ENCODE measurements at regions not wholly inside any gene's neighbourhood (a gene's known extent, or its start where the extent isn't known, plus 50 kb on each side); places are given as distances from the start of the nearest gene placed in this dataset.

DNA sequence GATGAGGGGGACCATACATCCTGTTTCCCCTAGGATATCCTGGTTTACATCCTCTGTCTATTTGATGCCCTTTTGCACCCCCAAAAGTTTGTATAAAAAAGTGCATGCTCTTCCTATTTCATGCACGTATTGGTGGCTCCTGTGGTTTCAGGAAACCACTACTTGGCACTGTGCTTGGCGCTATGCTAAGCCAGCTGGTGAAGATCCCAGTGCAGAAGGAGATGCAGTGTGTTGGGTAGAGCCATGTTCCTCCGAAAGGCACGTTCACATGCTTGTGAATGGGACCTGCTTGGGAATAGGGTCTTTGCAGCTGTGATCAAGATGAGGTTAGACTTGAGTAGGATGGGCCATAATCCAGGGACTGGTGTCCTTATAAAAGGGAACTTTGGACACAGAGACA, 419.7 kb downstream of the GALR1 start:
- DNase-seq: no peak

DNA sequence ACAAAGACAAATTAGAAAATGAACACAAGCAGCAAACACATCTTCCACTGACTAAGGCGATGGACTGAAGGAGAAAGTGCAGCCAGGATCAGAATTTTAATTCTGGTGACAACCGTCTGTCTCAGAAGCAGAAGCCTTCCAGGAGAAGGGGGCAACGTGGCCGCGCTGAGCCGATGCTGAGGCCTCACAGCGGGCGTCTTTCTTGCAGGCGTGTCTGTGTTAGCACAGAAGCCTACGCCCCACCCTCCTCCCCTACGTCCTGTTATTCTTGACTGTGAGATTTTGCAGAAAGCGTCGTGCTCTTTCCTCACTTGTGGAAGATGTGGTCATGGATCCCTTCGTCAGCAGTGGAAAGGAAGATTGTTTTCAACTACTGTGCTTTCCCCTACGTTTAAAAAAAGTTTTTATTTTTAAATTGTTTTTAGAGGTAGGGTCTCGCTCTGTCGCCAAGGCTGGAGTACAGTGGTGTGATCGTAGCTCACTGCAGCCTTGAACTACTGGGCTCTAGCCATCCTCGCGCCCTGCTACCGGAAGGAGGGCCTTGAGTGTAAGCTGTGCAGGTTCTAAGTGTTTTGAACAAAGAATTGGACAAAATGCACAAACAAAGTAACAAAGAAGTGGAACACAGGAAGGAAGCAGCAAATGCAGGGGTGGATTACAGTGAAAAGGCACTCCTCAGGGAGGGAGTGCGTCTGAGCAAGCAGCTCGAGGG, 422.0 kb downstream of the GALR1 start:
- no peak for DNase-seq

DNA sequence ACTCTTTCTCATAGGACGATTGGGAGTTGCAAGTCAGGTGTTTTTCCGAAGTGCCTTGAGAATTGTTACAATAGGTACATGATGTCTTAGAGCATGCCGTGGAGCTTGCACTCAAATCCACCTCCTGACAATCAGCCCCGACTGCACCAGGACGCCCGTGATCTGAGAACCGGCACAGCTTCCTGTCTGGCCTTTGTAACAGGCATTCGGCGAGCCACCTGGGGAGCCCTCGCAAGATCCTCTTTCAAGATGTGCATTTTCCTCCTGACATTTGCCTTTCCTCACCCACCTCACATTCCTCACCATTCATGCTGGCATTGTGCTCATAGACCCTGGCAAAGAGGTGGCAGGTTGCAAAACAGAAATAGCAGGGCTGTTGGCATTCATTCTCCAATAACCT, 427.3 kb downstream of the GALR1 start:
- DNase-seq: no peak

DNA sequence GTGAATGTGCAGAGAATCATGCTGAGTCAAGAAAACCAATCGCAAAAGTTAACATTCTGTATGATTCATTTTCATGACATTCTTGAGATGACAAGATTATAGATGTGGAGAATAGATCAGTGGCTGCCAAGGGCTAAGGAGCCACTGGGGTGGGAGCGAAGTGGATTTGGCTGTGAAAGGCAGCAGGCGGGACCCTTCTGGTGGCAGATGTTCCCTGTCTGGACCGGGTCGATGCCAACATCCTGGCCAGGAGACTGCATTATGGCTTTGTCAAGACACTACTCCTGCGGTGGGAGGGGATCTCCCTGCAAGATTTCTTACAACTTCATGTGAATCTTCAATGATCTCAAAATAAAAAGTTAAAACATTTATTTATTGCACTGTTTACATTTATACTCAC, 427.9 kb downstream of the GALR1 start:
- no peak for DNase-seq

DNA sequence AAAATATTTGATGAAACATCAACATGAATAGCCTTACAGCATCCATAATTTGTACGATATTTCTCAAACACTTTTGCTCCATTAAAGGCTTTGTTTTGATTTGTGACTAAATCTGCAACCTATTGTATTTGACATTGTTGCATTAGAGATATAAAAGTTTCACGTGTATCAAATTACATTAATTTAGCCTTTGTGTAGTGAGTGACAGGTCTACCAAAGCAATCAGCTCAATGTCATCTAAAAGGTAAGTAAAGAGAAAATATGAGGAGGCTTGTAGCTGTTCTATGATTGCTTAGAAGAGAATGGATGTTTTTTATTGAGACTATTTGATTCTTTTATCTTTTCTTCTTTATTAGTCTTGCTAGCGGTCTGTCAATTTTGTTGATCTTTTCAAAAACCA, 430.2 kb downstream of the GALR1 start:
- DNase-seq: no peak

DNA sequence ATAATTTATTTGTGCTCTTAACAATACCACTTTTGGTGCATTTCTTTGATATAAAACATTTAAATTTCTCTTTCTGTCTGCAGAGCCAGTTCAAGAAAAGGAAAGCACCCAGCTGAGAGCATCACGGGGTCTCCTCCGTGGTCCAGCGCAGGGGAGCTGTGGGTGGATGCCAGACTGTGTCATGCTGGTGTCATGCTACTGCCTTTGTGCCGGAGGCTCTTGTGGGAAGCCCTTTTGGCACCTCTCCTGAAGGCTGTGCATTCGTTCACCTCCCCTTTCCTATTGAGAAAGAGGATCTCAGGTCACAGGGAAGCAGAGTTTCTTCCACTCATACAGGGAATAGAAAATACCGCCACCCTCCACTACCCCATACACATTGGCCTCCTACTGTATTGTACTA, 450.4 kb downstream of the GALR1 start:
- no peak for DNase-seq

DNA sequence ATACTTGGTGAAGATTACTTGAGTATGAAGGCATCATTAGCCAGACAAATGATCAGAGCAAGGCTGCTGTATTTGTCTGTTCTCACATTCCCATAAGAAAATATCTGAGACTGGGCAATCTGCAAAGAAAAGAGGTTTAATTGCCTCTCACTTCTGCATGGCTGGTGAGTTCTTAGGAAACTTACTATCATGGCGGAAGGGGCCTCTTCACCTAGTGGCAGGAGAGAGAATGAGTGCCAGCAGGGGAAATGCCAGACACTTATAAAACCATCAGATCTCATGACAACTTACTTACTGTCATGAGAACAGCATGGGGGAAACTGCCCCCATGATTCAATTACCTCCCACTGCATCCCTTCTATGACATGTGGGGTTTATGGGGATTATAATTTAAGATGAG, 452.3 kb downstream of the GALR1 start:
- DNase-seq: no peak

DNA sequence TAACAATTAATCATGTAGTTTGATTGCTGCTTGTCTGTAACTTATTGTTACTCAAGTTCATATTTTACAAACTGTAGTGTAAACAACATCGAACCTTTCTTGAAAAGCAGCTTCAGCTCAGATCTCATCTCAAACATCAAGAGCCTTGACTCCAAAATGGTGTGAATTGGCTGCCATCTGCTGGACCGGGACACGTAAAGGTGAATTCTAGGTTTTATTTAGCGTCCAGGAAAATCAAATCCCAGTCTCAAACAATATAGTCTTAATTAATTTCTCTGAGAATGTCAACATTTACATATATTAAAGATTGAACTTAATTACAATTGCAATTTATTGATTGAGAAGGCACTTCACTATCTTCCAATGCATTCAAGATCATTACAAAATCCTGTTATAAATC, 453.0 kb downstream of the GALR1 start:
- DNase-seq: peak; percentile 2 to 28

DNA sequence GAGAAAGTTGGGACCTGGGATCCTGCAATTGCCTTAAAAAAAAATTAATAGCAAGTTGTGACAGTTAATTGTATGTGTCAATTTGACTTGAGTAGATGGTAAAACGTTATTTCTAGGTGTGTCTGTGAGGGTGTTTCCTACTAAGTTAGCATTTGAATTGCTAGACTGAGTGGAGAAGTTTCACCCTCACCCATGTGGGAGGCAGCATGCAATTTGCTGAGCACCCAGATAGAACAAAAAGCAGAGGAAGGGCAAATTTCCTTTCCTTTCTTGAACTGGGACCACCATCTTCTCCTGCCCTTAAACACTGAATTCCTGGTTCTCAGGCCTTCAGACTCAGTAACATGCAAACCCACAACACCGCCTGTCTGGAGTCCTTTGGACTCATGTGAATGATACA, 455.7 kb downstream of the GALR1 start:
- DNase-seq: no peak

DNA sequence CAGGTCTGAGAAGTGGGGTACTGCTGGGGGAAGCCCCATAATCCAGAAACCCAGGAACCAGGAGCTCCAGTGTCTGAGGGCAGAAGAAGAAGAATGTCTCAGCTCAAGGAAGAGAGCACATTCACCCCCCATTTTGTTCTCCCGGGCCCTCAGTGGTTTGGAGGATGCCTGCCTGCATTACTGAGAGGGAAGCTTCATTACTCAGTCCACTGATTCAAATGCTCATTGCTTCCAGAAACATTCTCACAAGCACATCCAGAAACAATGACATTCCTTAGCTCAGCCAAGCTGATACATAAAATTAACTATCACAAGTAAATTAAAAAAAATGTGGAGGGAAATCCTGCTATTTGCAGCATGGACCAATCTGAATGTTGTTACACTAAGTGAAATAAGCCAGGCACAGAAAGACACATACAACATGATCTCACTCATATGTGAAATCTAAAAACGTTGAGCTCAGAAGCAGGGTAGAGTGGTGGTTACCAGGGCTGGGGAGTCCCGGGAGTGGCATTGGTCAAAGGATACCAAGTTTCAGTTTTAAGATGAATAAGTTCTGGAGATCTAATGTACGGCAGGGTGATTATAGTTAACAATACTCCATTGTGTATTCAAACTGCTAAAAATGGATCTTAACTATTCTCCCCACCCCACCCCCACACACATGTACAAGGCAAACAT, 459.3 kb downstream of the GALR1 start:
- no peak for DNase-seq

DNA sequence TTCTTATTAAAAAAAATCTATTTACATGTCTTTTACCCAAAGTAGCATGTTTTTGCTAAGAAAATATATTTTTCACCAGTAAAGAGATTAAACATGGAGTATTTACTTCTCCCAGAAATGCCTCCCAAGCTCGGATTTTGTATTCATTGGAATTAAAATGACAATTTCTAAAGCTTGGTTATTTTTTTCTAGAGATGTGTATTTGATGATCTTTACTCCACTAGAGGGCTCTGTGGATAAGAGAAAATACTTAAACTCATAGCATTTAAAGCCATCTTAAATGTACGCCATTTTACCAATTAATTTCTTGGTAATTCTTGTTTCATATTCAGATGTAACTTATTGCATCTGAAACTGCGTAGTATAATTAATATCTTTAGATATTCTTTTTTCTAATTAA, 461.4 kb downstream of the GALR1 start:
- DNase-seq: peak in 1 of 2 experiments; percentile 9

DNA sequence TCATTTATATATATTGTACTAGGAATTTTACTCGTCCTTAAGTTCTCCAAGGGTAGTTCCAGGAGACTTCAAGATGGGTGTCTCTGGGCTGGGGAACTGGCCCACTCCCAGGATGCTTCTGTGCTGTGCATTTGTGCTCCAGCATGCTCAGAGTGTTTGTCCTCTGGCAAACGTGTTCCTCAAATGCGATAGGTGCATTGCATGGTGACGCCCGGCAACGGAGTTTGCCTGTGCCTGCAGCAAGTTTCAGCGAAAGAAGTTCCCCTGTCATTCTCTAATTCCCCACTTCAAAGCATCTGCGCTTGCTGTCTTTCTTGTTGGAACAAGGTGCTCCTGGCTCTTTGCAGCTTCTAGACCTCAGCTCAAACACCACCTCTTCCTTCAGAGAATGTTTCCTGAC, 465.1 kb downstream of the GALR1 start:
- DNase-seq: no peak

DNA sequence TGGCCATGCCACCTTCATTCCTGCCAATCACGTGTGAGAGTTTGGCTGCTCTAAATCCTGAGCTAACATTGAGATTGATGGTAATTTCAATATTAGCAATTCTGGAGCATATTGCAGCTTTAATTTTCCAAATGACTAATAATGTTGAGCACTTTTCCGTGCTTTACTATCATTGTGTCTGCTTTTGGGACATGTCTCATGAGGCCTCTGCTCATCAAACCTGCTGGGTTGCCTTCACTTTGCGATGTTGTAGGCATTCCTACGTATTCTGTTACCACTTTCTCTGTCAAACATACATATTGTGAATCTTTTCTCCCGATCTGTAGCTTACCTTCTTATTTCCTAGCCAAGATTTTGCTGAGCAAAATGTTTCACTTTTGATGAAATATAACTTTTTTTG, 466.6 kb downstream of the GALR1 start:
- no peak for DNase-seq

DNA sequence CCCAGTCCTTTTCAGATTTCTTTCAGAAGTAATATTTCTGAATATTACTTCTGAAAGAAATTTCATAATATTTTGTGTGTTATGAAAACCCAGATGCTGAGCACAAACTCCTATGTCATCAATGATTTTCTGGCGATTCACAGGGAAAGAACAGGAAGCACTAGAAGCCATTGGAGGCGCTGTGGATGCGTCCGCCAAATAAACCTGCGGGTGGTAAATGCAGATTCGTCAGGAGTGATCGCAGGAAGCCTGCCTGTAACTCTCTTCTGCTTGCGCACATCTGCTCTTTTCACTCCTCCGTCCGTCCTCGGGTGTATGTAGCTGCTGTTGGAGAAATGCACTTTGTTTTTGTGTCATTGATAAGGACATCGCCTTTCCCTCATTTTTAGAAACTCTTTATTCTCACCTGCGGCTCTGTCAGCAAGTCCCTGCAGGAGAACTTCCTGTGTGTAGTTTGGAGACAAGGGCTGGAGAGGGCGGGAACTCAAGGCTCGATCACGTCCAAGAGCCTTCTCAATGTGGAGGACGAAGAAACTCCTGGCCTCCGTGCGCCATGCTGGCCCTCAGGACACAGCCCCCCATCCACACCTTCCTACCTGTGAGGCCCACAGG, 483.8 kb downstream of the GALR1 start:
- DNase-seq: no peak

DNA sequence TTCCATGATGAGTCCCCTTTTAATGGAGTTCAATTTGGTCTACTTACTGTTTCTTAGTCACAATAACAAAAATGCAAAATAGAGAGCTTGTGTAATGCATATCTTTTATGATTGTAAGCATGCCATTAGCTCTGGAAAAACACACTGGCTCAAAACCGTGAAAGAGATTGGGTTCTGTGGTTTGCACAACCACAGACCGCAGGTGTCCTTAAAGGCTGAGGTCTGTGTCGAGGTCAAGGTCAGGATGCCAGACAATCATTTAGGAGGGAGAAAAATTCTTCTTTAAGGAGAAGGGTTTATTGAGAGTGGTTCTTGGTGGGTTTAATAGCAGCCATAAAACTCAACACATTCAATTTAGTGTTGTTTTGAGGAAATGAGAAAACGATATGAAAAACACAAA, 487.2 kb downstream of the GALR1 start:
- DNase-seq: no peak

DNA sequence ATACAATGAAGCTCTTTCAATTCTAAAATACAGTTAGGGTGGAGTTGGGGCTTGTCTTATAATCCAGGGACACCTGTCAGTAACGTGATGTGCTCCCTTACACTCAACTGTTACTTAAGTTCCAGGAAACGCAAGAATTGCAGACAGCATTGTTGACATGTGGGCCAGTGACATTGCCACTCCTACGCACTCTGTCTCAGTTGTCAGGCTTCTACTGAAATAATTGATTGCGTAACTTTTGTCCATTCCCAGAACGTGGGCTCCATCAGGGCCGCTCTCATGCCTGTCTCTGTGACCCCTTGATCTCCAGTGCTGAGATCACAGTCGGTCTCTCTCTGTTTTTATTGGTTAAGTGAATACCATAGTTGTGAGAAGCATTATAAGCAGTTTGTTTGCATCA, 487.8 kb downstream of the GALR1 start:
- DNase-seq: no peak

DNA sequence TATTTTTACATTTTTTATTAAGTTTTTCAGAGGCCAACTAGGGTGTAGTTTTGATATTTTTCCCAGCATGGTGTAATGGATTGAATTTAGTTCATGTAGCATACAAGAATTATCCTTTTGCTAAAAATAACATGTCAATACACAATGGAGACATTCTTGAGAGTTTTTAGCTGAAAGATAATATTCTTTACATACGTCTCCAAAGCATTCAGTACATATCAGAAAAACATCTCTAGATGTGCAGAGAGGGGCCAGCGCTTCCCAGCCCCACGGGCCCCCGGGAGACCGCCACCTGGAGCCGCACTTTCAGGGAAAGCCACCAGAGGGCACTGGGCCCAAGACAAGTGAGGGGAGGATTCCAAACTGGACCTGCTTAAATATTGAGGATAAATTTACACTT, 499.4 kb downstream of the GALR1 start:
- no peak for DNase-seq

DNA sequence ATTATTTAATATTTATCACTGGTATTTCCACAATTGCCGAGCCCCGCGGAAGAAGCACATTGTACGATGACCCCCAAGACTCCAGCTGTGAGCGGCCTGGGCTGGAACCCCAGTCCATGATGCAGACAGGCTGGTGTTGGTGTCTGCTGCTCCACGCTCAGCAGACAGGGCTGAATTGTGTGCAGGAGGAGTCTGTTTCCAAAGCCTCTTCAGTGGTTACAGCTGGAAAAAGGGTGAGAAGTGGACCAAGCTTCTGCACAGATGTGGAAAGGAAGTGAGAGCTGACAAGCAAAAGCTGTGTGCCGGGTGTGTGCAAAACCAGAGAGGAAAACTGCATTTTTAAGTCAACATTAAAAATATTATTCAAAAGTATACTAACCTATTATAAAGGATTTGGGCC, 500.4 kb downstream of the GALR1 start:
- no peak for DNase-seq

DNA sequence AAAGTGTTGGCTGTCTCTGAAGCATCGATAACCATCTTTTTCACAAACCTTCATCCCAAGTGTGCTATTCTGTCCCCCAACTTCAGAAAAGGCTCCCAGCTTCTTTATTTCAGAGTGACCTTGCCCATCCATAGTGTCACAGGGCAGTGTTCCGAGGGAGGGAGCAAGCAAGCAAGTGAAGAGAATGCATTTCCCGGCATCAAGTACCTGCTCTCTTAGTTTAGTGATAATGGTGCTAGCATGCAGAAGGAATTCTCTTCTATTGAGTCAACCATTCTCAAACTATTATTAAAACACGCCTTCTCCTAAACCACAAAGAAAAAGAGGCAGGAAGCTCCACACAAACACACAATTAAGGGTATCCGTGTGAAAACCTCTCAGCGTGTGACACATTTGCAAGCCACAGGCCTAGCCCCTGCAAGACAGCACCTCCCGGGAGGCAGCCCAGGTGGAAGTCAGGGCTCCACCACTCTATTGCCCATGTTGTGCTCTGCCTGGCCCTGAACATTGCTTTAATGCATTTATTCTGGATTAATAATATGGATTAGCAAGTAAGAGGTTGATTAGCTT, 504.9 kb downstream of the GALR1 start:
- DNase-seq: no peak

DNA sequence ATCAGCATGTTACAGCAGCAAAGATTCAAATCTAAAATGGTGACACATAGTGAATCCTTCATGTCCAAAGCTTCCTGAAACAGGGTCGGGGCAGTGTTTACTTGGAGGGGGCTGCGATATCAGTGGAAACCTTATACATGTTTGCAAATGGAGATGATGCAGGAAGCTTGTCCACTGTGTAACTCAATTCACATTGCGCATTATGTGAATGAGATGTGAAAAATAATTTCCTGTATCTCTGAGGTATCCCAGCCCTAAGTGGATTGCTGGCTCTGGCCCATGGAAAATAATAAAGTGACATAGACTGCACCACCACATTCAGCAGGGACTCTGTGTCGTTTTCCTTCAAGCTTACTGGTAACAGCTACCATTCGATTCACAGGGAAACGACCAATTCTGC, 505.5 kb downstream of the GALR1 start:
- no peak for DNase-seq

DNA sequence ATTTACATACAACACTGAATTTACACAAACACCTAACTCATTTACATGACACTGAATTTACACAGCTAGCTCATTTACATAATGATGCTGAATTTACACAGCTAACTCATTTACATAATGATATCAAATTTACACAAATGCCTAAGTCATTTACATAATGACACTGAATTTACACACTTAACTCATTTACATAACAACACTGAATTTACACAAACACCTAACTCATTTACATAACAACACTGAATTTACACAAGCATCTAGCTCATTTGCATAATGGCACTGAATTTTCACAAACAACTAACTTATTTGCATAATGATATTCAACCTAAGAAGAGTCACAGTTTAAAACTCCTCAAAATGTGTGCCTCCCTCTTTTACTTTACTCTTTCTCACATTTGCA, 511.7 kb downstream of the GALR1 start:
- no peak for DNase-seq

DNA sequence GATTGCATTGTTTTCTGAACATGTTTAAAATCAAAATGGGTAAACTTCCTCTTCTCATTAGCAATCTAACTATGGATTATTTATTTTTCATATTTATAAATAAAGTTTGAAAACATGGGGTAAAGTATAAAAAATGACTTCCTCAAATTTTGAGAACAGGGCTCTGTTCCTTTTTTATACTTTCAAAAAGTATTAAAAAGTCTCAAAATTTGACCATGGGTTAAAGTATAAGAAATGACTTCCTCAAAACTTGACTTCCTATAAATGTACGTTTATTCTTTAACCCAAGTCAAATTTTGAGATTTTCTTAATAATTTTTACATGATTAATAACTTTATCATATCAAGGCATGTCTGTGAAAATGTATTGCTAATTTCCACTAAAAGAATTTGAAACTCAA, 512.4 kb downstream of the GALR1 start:
- no peak for DNase-seq

DNA sequence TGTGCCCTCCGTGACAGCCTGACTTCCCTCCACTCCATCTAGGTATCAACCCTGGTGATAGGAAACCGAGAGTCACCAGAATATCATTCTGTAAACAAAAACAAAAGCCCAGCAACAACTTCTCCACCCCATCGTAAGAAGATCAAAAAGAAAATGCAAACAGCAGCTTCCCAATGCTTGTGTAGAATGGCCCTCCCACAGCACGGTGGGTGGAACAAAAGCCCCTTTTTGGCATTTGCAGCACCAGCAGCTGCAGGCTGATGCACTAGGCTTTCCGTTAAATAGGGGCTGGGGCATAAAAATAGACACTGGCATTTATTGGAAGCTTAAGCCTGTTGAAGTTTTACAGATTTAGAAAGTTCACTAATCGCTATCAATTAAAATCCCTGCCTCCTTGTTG, 513.0 kb downstream of the GALR1 start:
- DNase-seq: no peak

DNA sequence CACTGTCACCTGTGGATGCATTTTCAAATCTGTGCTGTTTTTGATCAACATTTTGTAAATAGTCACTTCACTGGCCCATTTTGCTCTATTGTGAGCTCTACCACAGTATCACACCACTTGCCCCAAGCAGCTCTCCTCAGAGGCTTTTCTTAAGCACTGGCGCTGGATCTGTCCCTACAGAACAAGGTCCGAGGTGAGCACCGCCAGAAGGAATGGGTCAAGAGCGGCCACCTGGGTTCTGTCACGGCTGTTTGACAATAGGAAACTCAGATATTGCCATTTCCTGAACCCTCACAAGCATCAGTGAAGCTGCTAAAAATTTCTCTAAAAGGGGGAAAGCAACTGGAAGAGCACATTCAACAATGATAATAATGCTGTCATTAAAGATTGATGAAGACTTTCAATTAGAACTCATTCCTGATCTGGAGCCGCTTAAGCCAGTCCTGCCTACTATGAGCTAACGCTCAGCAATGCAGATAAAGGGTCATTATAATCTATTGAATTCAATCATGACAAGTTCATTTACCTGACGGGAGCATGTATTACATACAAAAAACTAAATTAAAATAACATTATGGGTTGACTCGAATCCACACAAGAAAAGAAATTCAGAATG, 514.0 kb downstream of the GALR1 start:
- DNase-seq: no peak
